ENCODE measurements at regions not wholly inside any gene's neighbourhood (a gene's known extent, or its start where the extent isn't known, plus 50 kb on each side); places are given as distances from the start of the nearest gene placed in this dataset.

DNA sequence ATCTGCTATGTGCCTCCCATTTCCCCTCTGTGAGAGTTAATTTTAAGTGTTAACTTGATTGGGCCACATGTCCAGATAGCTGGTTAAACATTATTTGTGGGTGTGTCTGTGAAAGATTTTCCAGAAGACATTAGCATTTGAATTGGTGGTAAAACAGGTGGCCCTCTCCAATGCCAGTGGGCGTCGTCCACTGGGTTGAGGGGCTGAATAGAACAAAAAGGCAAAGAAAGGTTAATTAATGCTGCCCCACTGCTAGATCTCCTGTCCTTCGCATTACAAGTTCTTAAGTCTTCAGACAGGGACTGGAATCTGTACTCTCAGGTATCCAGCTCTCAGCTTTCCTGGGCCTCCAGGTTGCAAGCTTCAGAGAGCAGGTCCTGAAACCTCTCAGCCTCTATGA, 1160.9 kb upstream of the LRRN3 start:
- H3K27me3 ChIP-seq (ENCODE audit: control insufficient read depth, insufficient read depth, low read length): no peaks in the 10 kb centered on the region
- no peak for DNase-seq (ENCODE audit: low read depth)
- no peaks in the 10 kb centered on the region for H3K36me3 ChIP-seq (ENCODE audit: control insufficient read depth, insufficient read depth, low read length)
- TF ChIP-seq, protein P1, sequence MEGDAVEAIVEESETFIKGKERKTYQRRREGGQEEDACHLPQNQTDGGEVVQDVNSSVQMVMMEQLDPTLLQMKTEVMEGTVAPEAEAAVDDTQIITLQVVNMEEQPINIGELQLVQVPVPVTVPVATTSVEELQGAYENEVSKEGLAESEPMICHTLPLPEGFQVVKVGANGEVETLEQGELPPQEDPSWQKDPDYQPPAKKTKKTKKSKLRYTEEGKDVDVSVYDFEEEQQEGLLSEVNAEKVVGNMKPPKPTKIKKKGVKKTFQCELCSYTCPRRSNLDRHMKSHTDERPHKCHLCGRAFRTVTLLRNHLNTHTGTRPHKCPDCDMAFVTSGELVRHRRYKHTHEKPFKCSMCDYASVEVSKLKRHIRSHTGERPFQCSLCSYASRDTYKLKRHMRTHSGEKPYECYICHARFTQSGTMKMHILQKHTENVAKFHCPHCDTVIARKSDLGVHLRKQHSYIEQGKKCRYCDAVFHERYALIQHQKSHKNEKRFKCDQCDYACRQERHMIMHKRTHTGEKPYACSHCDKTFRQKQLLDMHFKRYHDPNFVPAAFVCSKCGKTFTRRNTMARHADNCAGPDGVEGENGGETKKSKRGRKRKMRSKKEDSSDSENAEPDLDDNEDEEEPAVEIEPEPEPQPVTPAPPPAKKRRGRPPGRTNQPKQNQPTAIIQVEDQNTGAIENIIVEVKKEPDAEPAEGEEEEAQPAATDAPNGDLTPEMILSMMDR (IDR thresholded peaks at IDR 0.05; ENCODE audit: insufficient read depth, low read length, poor library complexity, severe bottlenecking): no peak
- no peak overlapping the region for H3K4me3 ChIP-seq (ENCODE audit: low read depth, low read length)

DNA sequence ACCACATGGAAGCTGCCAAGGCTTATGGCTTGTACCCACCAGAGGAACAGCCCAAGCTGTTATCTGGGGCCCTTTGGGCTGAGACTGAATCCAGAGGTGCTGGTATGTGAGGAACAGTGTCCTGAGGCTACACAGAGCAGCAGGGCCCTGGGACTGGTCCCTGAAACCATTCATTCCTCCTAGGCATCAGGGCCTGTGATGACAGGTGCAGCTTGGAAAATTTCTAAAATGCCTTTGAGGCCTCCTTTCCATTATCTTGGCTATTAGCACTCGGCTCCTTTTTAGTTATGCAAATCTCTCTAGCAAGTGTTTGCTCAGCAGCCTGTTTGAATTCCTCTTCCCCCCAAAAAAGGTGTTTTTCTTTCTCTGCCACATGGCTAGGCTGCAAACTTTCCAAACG, 1151.7 kb upstream of the LRRN3 start:
- Histone ChIP-seq H3K36me3 (ENCODE audit: control insufficient read depth, insufficient read depth, low read length) (no peaks in the 10 kb centered on the region), H3K27me3 (ENCODE audit: control insufficient read depth, insufficient read depth, low read length) (no peaks in the 10 kb centered on the region), H3K4me3 (ENCODE audit: low read depth, low read length) (no peak overlapping the region)
- TF ChIP-seq, protein P1 (IDR thresholded peaks at IDR 0.05; ENCODE audit: insufficient read depth, low read length, poor library complexity, severe bottlenecking): no peak
- no peak for DNase-seq (ENCODE audit: low read depth)

DNA sequence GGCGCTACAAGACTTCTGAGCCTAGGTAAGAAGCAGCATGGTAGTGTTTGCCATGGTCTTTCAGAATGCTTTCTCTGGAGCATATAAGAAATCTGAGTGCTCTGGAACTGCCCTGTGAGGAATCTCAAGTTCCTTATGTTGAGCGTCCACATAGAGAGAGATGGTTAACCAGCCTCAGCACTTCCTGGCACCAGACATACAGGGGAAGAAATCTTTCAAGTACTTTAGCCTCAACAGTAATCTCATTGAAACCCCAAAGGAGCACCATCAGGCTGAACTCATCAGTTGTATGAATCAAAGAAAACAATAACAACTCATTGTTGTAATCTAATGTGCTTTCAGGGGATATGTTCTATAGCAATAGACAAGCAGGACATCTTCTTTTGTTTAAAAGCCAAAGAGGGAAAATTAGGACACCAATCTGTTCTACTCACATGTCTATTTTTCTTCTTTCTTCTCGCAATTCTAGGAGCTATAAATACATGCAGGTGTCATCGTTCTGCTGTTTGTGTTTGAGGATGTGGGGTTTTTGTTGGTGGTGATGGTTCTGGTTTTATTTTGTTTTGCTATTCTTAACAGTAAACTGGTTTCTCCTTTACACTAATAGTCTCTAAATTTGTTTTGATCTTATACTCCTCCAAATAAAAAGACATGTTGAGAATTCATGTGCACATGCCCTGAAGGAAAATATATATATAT, 1145.0 kb upstream of the LRRN3 start:
- H3K4me3 ChIP-seq (ENCODE audit: low read depth, low read length): no peak overlapping the region
- no peak for DNase-seq (ENCODE audit: low read depth)
- no peaks in the 10 kb centered on the region for H3K27me3 ChIP-seq (ENCODE audit: control insufficient read depth, insufficient read depth, low read length)
- H3K36me3 ChIP-seq (ENCODE audit: control insufficient read depth, insufficient read depth, low read length): no peaks in the 10 kb centered on the region
- TF ChIP-seq, protein P1 (IDR thresholded peaks at IDR 0.05; ENCODE audit: insufficient read depth, low read length, poor library complexity, severe bottlenecking): no peak

DNA sequence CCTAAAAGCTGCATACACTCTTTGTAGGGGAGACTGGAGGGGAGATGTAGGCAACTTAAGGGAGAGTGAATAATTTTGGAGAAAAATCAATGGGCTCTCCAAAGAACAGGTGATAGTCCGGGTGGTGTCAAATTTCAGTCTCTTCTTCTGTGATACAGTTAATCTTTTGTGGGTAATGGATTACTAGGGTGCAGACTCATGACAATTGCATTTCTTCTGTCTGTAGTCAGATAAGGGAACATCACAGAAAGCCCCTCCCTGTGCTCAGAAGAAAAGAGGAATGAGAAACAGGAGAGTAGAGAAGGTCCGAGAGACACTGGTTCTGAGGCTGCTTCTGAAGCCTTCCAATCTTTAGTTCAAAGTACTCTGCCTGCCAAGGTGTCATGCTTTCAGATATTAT, 1140.7 kb upstream of the LRRN3 start:
- TF ChIP-seq, protein P1 (IDR thresholded peaks at IDR 0.05; ENCODE audit: insufficient read depth, low read length, poor library complexity, severe bottlenecking): no peak
- H3K36me3 ChIP-seq (ENCODE audit: control insufficient read depth, insufficient read depth, low read length): no peaks in the 10 kb centered on the region
- DNase-seq (ENCODE audit: low read depth): peak; percentile 5
- H3K27me3 ChIP-seq (ENCODE audit: control insufficient read depth, insufficient read depth, low read length): no peaks in the 10 kb centered on the region
- no peak overlapping the region for H3K4me3 ChIP-seq (ENCODE audit: low read depth, low read length)

DNA sequence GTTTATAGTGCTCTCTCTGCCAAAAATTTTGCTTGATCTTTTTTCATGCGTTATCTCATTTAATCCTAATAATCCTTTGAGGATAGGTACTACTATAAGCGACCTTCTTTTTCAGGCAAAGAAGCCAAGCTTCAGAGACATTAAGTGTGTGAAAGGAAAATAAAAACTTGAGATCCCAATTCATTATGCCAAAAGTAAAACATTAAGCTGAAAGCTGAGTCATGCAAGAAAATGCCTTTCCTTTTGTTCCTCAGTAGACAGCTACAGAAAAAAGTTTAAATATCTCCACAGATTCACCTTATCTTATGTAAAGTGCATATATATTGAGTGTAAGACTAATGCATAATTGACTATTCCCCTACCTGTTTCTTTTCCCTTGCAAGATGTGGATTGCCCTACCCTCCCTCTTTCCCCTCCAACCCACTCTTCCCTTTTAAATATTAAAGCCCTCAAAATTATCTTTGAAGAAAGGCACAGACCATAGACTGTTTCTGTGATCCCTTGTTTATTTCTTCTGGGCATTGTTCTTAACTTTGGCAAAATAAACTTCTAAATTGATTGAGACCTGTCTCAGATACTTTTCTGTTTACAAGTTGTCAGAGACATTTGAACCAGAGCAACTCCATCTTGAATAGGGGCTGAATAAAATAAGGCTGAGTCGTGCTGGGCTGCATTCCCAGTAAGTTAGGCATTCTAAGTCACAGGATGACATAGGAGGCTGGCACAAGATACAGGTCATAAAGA, 1139.9 kb upstream of the LRRN3 start:
- DNase-seq (ENCODE audit: low read depth): peak; percentile 19
- H3K4me3 ChIP-seq (ENCODE audit: low read depth, low read length): no peak overlapping the region
- TF ChIP-seq, protein P1 (IDR thresholded peaks at IDR 0.05; ENCODE audit: insufficient read depth, low read length, poor library complexity, severe bottlenecking): no peak
- H3K36me3 ChIP-seq (ENCODE audit: control insufficient read depth, insufficient read depth, low read length): no peaks in the 10 kb centered on the region
- no peaks in the 10 kb centered on the region for H3K27me3 ChIP-seq (ENCODE audit: control insufficient read depth, insufficient read depth, low read length)
